ENCODE measurements at regions not wholly inside any gene's neighbourhood (a gene's known extent, or its start where the extent isn't known, plus 50 kb on each side); places are given as distances from the start of the nearest gene placed in this dataset.

GRCh38 chr6:153787341-153787606 lies 251.8 kb upstream of the OPRM1 start:
- H3K4me1 ChIP-seq = no peaks in the 10 kb centered on the region
- no peaks in the 10 kb centered on the region for H3K27me3 ChIP-seq
- TF ChIP-seq CTCF (IDR thresholded peaks at IDR 0.05) (no peak), POLR2A (IDR thresholded peaks at IDR 0.05) (no peak)
- 60% methylated on average over 1 of the region's 1 CpG; no CpG with 5 or more reads in 1 of the 2 donors for WGBS, 2 donors
- no peaks in the 10 kb centered on the region for H3K36me3 ChIP-seq
- no peak overlapping the region for H3K27ac ChIP-seq
- H3K9me3 ChIP-seq = no peaks in the 10 kb centered on the region
- no peak for DNase-seq
- intact Hi-C loops (cut with DNase I) = no loop called here
- no peak overlapping the region for H3K4me3 ChIP-seq (replicated peaks in 1 of 3)

GRCh38 chr6:153781306-153781705 lies 257.7 kb upstream of the OPRM1 start:
- no peak for DNase-seq
- WGBS, 2 donors = 87 to 93% methylated on average over 1 of the region's 1 CpG
- TF ChIP-seq POLR2A (IDR thresholded peaks at IDR 0.05) = no peak
- no peak for TF ChIP-seq CTCF (IDR thresholded peaks at IDR 0.05)
- Histone ChIP-seq H3K4me3 (replicated peaks in 1 of 3) (no peak overlapping the region), H3K27me3 (no peaks in the 10 kb centered on the region), H3K27ac (no peak overlapping the region), H3K9me3 (no peaks in the 10 kb centered on the region), H3K4me1 (no peaks in the 10 kb centered on the region), H3K36me3 (no peaks in the 10 kb centered on the region)
- intact Hi-C loops (cut with DNase I) = no loop called here

- DNase-seq = no peak
- no peaks in the 10 kb centered on the region for H3K4me1 ChIP-seq
- no peak overlapping the region for H3K4me3 ChIP-seq (replicated peaks in 1 of 3)
- TF ChIP-seq POLR2A (IDR thresholded peaks at IDR 0.05) (no peak), CTCF (IDR thresholded peaks at IDR 0.05) (no peak)
- H3K9me3 ChIP-seq = no peaks in the 10 kb centered on the region
- H3K27ac ChIP-seq = no peak overlapping the region
- H3K27me3 ChIP-seq = no peaks in the 10 kb centered on the region
- H3K36me3 ChIP-seq = no peaks in the 10 kb centered on the region
- intact Hi-C loops (cut with DNase I) = no loop called here
- WGBS, 2 donors = 93 to 96% methylated on average over 1 of the region's 1 CpG
Measured at GRCh38 chr6:153780011-153780410, 259.0 kb upstream of the OPRM1 start.

GRCh38 chr6:153778216-153778615 lies 260.8 kb upstream of the OPRM1 start:
- no peaks in the 10 kb centered on the region for H3K9me3 ChIP-seq
- DNase-seq = no peak
- no peaks in the 10 kb centered on the region for H3K4me1 ChIP-seq
- no peak overlapping the region for H3K4me3 ChIP-seq (replicated peaks in 1 of 3)
- TF ChIP-seq POLR2A (IDR thresholded peaks at IDR 0.05) (no peak), CTCF (IDR thresholded peaks at IDR 0.05) (no peak)
- intact Hi-C loops (cut with DNase I) = no loop called here
- 92 to 96% methylated on average over 2 of the region's 2 CpGs for whole genome bisulfite sequencing, 2 donors
- H3K27me3 ChIP-seq = no peaks in the 10 kb centered on the region
- no peaks in the 10 kb centered on the region for H3K36me3 ChIP-seq
- H3K27ac ChIP-seq = no peak overlapping the region

GRCh38 chr6:153771577-153771976 lies 267.5 kb upstream of the OPRM1 start:
- Histone ChIP-seq H3K27ac (no peak overlapping the region), H3K9me3 (no peaks in the 10 kb centered on the region), H3K4me3 (replicated peaks in 1 of 3) (no peak overlapping the region), H3K27me3 (no peaks in the 10 kb centered on the region), H3K36me3 (no peaks in the 10 kb centered on the region), H3K4me1 (no peaks in the 10 kb centered on the region)
- intact Hi-C loops (cut with DNase I) = no loop called here
- DNase-seq = no peak
- no peak for TF ChIP-seq POLR2A (IDR thresholded peaks at IDR 0.05)
- TF ChIP-seq CTCF (IDR thresholded peaks at IDR 0.05) = no peak
